H1 (cell line): ENCODE measurements at regions not wholly inside any gene's neighbourhood (a gene's known extent, or its start where the extent isn't known, plus 50 kb on each side); places are given as distances from the start of the nearest gene placed in this dataset.

Experiments used
- CTCF ChIA-PET: fragments of 300-600 bp; sonication (Branson Sonifier 250); formaldehyde crosslinking; loops from one replicate; lab custom pipeline; 2021; ENCODE audit not compliant: partially characterized antibody; lab: Charles Lee
- POLR2A ChIA-PET: fragments of 300-600 bp; sonication (Branson Sonifier 250); formaldehyde crosslinking; loops from one replicate; lab custom pipeline; 2021; ENCODE audit warnings: inconsistent platforms; ENCODE audit not compliant: partially characterized antibody; lab: Charles Lee
- DNase-seq, 2 experiments: peaks; one replicate each; pipeline versions ENCODE4 v3.0.0 to v3.0.0-alpha.2; 2010 to 2022; ENCODE audit warnings: low spot score in 2 of 2, low read depth in 1 of 2, mixed read lengths in 1 of 2
- FAIRE-seq: peaks from 2 replicates; lab custom pipeline; 2011; peaks lifted over from hg19 to GRCh38; lab: Jason Lieb, UNC
- H2AFZ ChIP-seq: 2 replicates; pipeline ENCODE4 v1.8.1; 2012; ENCODE audit warnings: low read length, inconsistent platforms
- H2AK5ac ChIP-seq: 2 replicates; pipeline ENCODE4 v1.6.1; 2013; ENCODE audit warnings: low read depth, low read length
- H2BK120ac ChIP-seq: replicated peaks from 2 replicates; pipeline ENCODE3; 2013; ENCODE audit warnings: low read depth, low read length, inconsistent platforms
- H2BK12ac ChIP-seq: 2 replicates; pipeline ENCODE4 v1.6.1; 2013; ENCODE audit warnings: low read depth, low read length
- H2BK15ac ChIP-seq: 2 replicates; pipeline ENCODE4 v1.6.1; 2013; ENCODE audit warnings: low read length
- H2BK20ac ChIP-seq: 2 replicates; pipeline ENCODE4 v1.6.1; 2013; ENCODE audit warnings: low read length
- H2BK5ac ChIP-seq: 2 replicates; pipeline ENCODE4 v1.6.1; 2013; ENCODE audit warnings: low read depth, low read length
- H3K14ac ChIP-seq: 2 replicates; pipeline ENCODE4 v1.6.1; 2013; ENCODE audit warnings: inconsistent platforms; ENCODE audit not compliant: insufficient read length
- H3K18ac ChIP-seq: 2 replicates; pipeline ENCODE4 v1.6.1; 2013; ENCODE audit warnings: low read length; ENCODE audit errors: extremely low read depth
- H3K23ac ChIP-seq: 2 replicates; pipeline ENCODE4 v1.6.1; 2013; ENCODE audit warnings: inconsistent platforms; ENCODE audit not compliant: insufficient read length
- H3K23me2 ChIP-seq: 2 replicates; pipeline ENCODE4 v1.6.1; 2013; ENCODE audit warnings: low read depth, low read length
- H3K27ac ChIP-seq: 2 replicates; pipeline ENCODE4 v1.6.1; 2011; ENCODE audit warnings: low read depth, low read length, inconsistent platforms
- H3K27me3 ChIP-seq, 4 experiments: replicated peaks in 1 of 4; 1 replicate in 1 of 4; 2 replicates in 3 of 4; pipeline versions ENCODE4 v1.6.1 to v1.8.1; 2011 to 2013; ENCODE audit warnings: low read length in 3 of 4, mild to moderate bottlenecking in 3 of 4, inconsistent platforms in 2 of 4, mixed read lengths in 2 of 4, moderate library complexity in 1 of 4; ENCODE audit not compliant: control insufficient read depth in 3 of 4, insufficient read depth in 3 of 4; ENCODE audit errors: extremely low read depth in 1 of 4
- H3K36me3 ChIP-seq, 4 experiments: 2 replicates each; pipeline versions ENCODE4 v1.6.1 to v1.8.1; 2011 to 2013; ENCODE audit warnings: mild to moderate bottlenecking in 4 of 4, low read length in 3 of 4, moderate library complexity in 2 of 4, control low read depth in 1 of 4, inconsistent platforms in 1 of 4; ENCODE audit not compliant: insufficient read depth in 4 of 4, control insufficient read depth in 2 of 4
- H3K4ac ChIP-seq: replicated peaks from 2 replicates; pipeline ENCODE3; 2013; ENCODE audit warnings: low read length, low read depth, mixed read lengths, inconsistent platforms; ENCODE audit not compliant: insufficient read length
- H3K4me1 ChIP-seq, 4 experiments: replicated peaks in 1 of 4; 1 replicate in 1 of 4; 2 replicates in 3 of 4; pipeline versions ENCODE4 v1.6.1 to v1.8.1; 2011 to 2013; ENCODE audit warnings: low read length in 3 of 4, inconsistent platforms in 2 of 4, mixed read lengths in 1 of 4; ENCODE audit not compliant: insufficient read depth in 4 of 4, control insufficient read depth in 3 of 4
- H3K4me2 ChIP-seq, 2 experiments: 2 replicates each; pipeline versions ENCODE4 v1.6.1 to v1.8.1; 2011 to 2013; ENCODE audit warnings: low read depth in 2 of 2, low read length in 2 of 2, control low read depth in 1 of 2, inconsistent platforms in 1 of 2, mild to moderate bottlenecking in 1 of 2; ENCODE audit not compliant: insufficient read depth in 1 of 2
- H3K4me3 ChIP-seq, 4 experiments: fragments of 200-600, 300-600 bp in 1 of 4; sonication (generic), shearing (Covaris generic), sonication (Bioruptor Twin) in 1 of 4; 2 replicates each; pipeline versions ENCODE4 v1.5.1 to v1.8.1; 2011 to 2016; ENCODE audit warnings: low read length in 4 of 4, low read depth in 3 of 4, control low read depth in 2 of 4, inconsistent platforms in 2 of 4, mild to moderate bottlenecking in 2 of 4, mixed read lengths in 1 of 4, moderate library complexity in 1 of 4; ENCODE audit not compliant: insufficient read depth in 2 of 4; ENCODE audit errors: extremely low read depth in 1 of 4
- H3K56ac ChIP-seq: replicated peaks from 2 replicates; pipeline ENCODE3; 2013; ENCODE audit warnings: low read depth, mild to moderate bottlenecking, mixed read lengths, low read length, inconsistent platforms; ENCODE audit not compliant: insufficient read length
- H3K79me1 ChIP-seq: 2 replicates; pipeline ENCODE4 v1.6.1; 2013; ENCODE audit warnings: low read depth, low read length, control low read depth
- H3K79me2 ChIP-seq, 2 experiments: 2 replicates each; pipeline versions ENCODE4 v1.6.1 to v1.8.1; 2012 to 2013; ENCODE audit warnings: low read length in 2 of 2, mild to moderate bottlenecking in 2 of 2, inconsistent platforms in 1 of 2; ENCODE audit not compliant: insufficient read depth in 2 of 2, control insufficient read depth in 1 of 2
- H3K9ac ChIP-seq, 4 experiments: replicated peaks in 1 of 4; 1 replicate in 1 of 4; 2 replicates in 3 of 4; pipeline versions ENCODE4 v1.6.1 to v1.8.1; 2011 to 2013; ENCODE audit warnings: low read depth in 3 of 4, low read length in 3 of 4, control low read depth in 2 of 4, mild to moderate bottlenecking in 2 of 4, moderate library complexity in 2 of 4, inconsistent platforms in 1 of 4; ENCODE audit errors: extremely low read depth in 1 of 4
- H3K9me3 ChIP-seq, 2 experiments: 2 replicates each; pipeline versions ENCODE4 v1.6.1 to v1.8.1; 2012 to 2013; ENCODE audit warnings: mild to moderate bottlenecking in 2 of 2, moderate library complexity in 2 of 2, control low read depth in 1 of 2, inconsistent platforms in 1 of 2, low read depth in 1 of 2, low read length in 1 of 2, mixed read lengths in 1 of 2; ENCODE audit not compliant: insufficient read depth in 2 of 2
- H4K20me1 ChIP-seq, 2 experiments: replicated peaks in 1 of 2; 2 replicates each; pipeline versions ENCODE3 to v1.8.1; 2011 to 2013; ENCODE audit warnings: inconsistent platforms in 2 of 2, low read length in 2 of 2, mild to moderate bottlenecking in 1 of 2; ENCODE audit not compliant: insufficient read depth in 2 of 2, control insufficient read depth in 1 of 2
- H4K5ac ChIP-seq: 2 replicates; pipeline ENCODE4 v1.6.1; 2013; ENCODE audit warnings: low read length, low read depth, mixed read lengths, inconsistent platforms; ENCODE audit not compliant: insufficient read length
- H4K8ac ChIP-seq: 2 replicates; pipeline ENCODE4 v1.8.0; 2013; ENCODE audit warnings: mild to moderate bottlenecking, moderate library complexity, low read length, inconsistent platforms; ENCODE audit not compliant: insufficient read depth; ENCODE audit errors: extremely low read depth
- H4K91ac ChIP-seq: replicated peaks from 2 replicates; pipeline ENCODE3; 2013; ENCODE audit warnings: low read length, mixed read lengths, inconsistent platforms; ENCODE audit not compliant: insufficient read length
- ATF2 ChIP-seq: IDR thresholded peaks from 2 replicates; pipeline ENCODE4 v1.6.1; 2012; ENCODE audit warnings: low read length, inconsistent platforms
- ATF3 ChIP-seq: IDR thresholded peaks from 2 replicates; pipeline ENCODE4 v1.6.1; 2011; ENCODE audit warnings: low read depth, mild to moderate bottlenecking, low read length; ENCODE audit not compliant: insufficient read depth
- EZH2 ChIP-seq: fragments of 200-600 bp; sonication (generic); IDR thresholded peaks from 2 replicates; pipeline ENCODE4 v1.7.1; 2012; ENCODE audit warnings: low read depth, mild to moderate bottlenecking, moderate library complexity, low read length, inconsistent platforms; ENCODE audit not compliant: severe bottlenecking
- JUN ChIP-seq: IDR thresholded peaks from 2 replicates; pipeline ENCODE4 v1.6.1; 2011; ENCODE audit warnings: low read depth, mild to moderate bottlenecking, improper control_type of control experiment, low read length
- KDM5A ChIP-seq: fragments of 200-600 bp; IDR thresholded peaks from 2 replicates; pipeline ENCODE4 v1.7.1; 2012; ENCODE audit warnings: mild to moderate bottlenecking, low read length, inconsistent platforms, mixed read lengths
- SIN3A ChIP-seq, 2 experiments: IDR thresholded peaks in 1 of 2; conservative IDR thresholded peaks in 1 of 2; 2 replicates each; pipeline ENCODE4 v1.6.1; 2011 to 2012; ENCODE audit warnings: low read length in 2 of 2, improper control_type of control experiment in 1 of 2, low read depth in 1 of 2, mild to moderate bottlenecking in 1 of 2
- SIRT6 ChIP-seq: IDR thresholded peaks from one replicate; pipeline ENCODE4 v1.7.1; 2012; ENCODE audit warnings: low read length, inconsistent platforms
- SP1 ChIP-seq: IDR thresholded peaks from 2 replicates; pipeline ENCODE4 v1.6.1; 2011; ENCODE audit warnings: low read depth, low read length
- TAF1 ChIP-seq: IDR thresholded peaks from 2 replicates; pipeline ENCODE4 v1.6.1; 2011; ENCODE audit warnings: mild to moderate bottlenecking, low read depth, low read length
- USF2 ChIP-seq: IDR thresholded peaks from 2 replicates; pipeline ENCODE4 v1.6.1; 2011; ENCODE audit warnings: low read length, improper control_type of control experiment
- whole genome bisulfite sequencing, 2 experiments: shearing (Covaris generic) in 1 of 2; methylation state at CpG; one replicate each; pipeline versions ENCODE4 v1.1.6 to v1.1.7; 2013 to 2015; ENCODE audit warnings: low lambda C conversion rate in 2 of 2, mixed read lengths in 2 of 2, inconsistent platforms in 1 of 2, low coverage in 1 of 2, missing lambda C conversion rate in 1 of 2; ENCODE audit not compliant: insufficient replicate concordance in 2 of 2, insufficient coverage in 1 of 2, insufficient read length in 1 of 2; ENCODE audit errors: extremely low coverage in 1 of 2, missing lambda C conversion rate in 1 of 2; 5-methylcytosine and 5-hydroxymethylcytosine counted together

- H3K79me2 ChIP-seq = no peaks in the 10 kb centered on the region
- TF ChIP-seq SP1 (no peak), TAF1 (no peak), KDM5A (no peak), SIN3A (conservative IDR thresholded peaks at IDR 0.05 in 1 of 2, IDR thresholded peaks at IDR 0.05 in 1 of 2; ENCODE audit: low read depth in 1 of 2, low read length in 2 of 2) (no peak), EZH2 (no peak), SIRT6 (no peak), USF2 (no peak), ATF3 (no peak), JUN (no peak), ATF2 (no peak)
- H4K8ac ChIP-seq = no peak overlapping the region
- H2BK120ac ChIP-seq = no peak overlapping the region
- H3K27me3 ChIP-seq = no peaks in the 10 kb centered on the region
- no peak overlapping the region for H3K56ac ChIP-seq
- no peaks in the 10 kb centered on the region for H4K20me1 ChIP-seq
- H3K4ac ChIP-seq = no peak overlapping the region
- no peak overlapping the region for H4K5ac ChIP-seq
- no peak for DNase-seq
- FAIRE-seq = no peak
- no peak overlapping the region for H3K4me2 ChIP-seq
- H2BK20ac ChIP-seq = no peak overlapping the region
- H3K9ac ChIP-seq = no peak overlapping the region
- no peak overlapping the region for H3K14ac ChIP-seq
- no peak overlapping the region for H3K23ac ChIP-seq
- ChIA-PET POLR2A (no interaction called here), CTCF (no interaction called here)
- H3K23me2 ChIP-seq = no peaks in the 10 kb centered on the region
- no peak overlapping the region for H2BK15ac ChIP-seq
- no peak overlapping the region for H2AK5ac ChIP-seq
- 88% methylated on average over 4 of the region's 4 CpGs; no CpG with 5 or more reads in 1 of the 2 experiments for WGBS, 2 experiments
- H3K27ac ChIP-seq = no peak overlapping the region
- no peak overlapping the region for H3K18ac ChIP-seq
- no peaks in the 10 kb centered on the region for H3K9me3 ChIP-seq
- H4K91ac ChIP-seq = no peak overlapping the region
- H2BK12ac ChIP-seq = no peak overlapping the region
- H3K36me3 ChIP-seq = no peaks in the 10 kb centered on the region
- H3K4me1 ChIP-seq = no peaks in the 10 kb centered on the region
- H2AFZ ChIP-seq = no peak overlapping the region
- no peak overlapping the region for H2BK5ac ChIP-seq
- no peaks in the 10 kb centered on the region for H3K79me1 ChIP-seq
- no peak overlapping the region for H3K4me3 ChIP-seq
Measured at GRCh38 chr6:156154896-156155295, 622.3 kb upstream of the ARID1B start.
